ENCODE measurements at regions not wholly inside any gene's neighbourhood (a gene's known extent, or its start where the extent isn't known, plus 50 kb on each side); places are given as distances from the start of the nearest gene placed in this dataset.

DNA sequence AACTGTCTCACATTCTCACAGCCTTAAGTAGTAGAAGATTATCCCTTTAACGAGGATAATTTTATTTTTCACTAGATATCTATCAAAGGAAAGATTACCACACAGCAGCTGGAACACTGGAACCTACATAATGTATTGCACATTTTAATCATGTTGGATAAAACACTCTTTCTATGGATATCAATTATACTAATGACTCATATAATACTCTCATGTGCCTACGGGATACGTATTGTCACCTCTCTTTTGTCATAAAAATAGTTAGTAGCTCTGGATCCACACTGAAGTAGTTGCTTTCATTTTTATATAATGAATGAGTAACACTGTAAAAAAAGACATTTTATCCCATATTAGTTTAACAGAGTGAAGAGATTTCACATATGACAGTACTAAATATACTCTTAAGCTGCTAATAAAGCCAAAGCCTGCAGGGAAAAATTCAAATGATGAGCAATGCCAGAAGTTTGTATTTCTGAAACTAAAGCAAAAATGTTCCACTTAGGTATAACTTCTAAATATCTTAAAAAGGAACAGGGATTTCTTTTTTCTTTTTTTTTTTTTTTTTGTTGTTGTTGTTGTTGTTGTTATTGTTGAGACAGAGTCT, 408.7 kb upstream of the PKN2 start:
- H3K27me3 ChIP-seq = no peaks in the 10 kb centered on the region
- DNase-seq = no peak
- ATAC-seq = no peak
- TF ChIP-seq, protein P1, sequence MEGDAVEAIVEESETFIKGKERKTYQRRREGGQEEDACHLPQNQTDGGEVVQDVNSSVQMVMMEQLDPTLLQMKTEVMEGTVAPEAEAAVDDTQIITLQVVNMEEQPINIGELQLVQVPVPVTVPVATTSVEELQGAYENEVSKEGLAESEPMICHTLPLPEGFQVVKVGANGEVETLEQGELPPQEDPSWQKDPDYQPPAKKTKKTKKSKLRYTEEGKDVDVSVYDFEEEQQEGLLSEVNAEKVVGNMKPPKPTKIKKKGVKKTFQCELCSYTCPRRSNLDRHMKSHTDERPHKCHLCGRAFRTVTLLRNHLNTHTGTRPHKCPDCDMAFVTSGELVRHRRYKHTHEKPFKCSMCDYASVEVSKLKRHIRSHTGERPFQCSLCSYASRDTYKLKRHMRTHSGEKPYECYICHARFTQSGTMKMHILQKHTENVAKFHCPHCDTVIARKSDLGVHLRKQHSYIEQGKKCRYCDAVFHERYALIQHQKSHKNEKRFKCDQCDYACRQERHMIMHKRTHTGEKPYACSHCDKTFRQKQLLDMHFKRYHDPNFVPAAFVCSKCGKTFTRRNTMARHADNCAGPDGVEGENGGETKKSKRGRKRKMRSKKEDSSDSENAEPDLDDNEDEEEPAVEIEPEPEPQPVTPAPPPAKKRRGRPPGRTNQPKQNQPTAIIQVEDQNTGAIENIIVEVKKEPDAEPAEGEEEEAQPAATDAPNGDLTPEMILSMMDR (IDR thresholded peaks at IDR 0.05) = no peak
- no peak for TF ChIP-seq POLR2A (IDR thresholded peaks at IDR 0.05)
- no peaks in the 10 kb centered on the region for H3K36me3 ChIP-seq
- H3K9me3 ChIP-seq = peaks cover 0 to 3% (median 0%) of the 10 kb centered on the region in 12 donors
- intact Hi-C loops (cut with DNase I) = no loop called here
- H3K27ac ChIP-seq = no peak overlapping the region
- H3K4me1 ChIP-seq = no peaks in the 10 kb centered on the region
- WGBS, 4 donors = 87 to 90% (median 87%) methylated on average over 3 of the region's 3 CpGs
- H3K4me3 ChIP-seq = no peak overlapping the region

DNA sequence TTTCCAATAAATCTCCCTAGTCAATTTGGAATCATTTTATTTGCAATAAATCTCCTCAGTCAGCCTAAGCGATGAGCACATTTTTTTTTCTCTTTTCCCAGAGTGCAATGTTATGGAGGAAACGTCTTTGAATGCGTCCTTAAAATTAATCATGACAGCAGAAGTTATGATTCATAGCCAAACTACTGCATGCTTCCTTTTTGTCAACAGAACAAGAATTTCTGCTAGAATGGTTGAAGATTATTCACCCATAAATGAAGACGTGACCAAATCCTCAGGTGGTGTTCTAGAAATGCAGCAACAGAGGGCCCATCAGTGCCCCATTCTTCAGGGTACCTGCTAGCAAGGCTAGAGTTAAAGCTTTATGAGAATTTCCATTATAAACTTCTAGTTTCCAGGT, 407.9 kb upstream of the PKN2 start:
- Histone ChIP-seq H3K27ac (no peak overlapping the region), H3K27me3 (no peaks in the 10 kb centered on the region), H3K9me3 (peaks cover 0 to 3% (median 0%) of the 10 kb centered on the region in 12 donors), H3K4me1 (no peaks in the 10 kb centered on the region), H3K36me3 (no peaks in the 10 kb centered on the region), H3K4me3 (no peak overlapping the region)
- ATAC-seq = no peak
- WGBS, 4 donors = 52 to 68% (median 62%) methylated on average over 4 of the region's 4 CpGs
- TF ChIP-seq, protein P1 (IDR thresholded peaks at IDR 0.05) = no peak
- TF ChIP-seq POLR2A (IDR thresholded peaks at IDR 0.05) = no peak
- intact Hi-C loops (cut with DNase I) = no loop called here
- DNase-seq = no peak

DNA sequence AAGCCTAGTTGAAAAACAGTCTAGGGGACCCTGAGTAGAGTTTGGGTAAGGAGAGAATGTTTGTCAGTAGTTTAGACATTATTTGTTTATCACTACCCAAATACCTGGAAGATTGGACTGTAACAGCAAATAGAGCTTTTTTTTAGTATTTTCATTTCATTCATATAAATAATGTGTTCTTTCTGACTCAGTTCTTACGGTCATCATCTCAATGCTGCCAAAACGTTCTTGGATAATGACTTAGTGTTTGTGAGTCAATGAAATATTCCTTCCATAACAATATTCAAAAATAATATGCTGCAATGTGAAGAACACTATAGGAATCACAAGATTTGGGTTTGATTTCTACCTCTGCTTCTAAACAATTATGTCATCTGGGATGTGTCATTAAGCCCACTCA, 400.0 kb upstream of the PKN2 start:
- no peak overlapping the region for H3K27ac ChIP-seq
- H3K4me3 ChIP-seq = no peak overlapping the region
- ATAC-seq (no peak), DNase-seq (no peak)
- no peak for TF ChIP-seq POLR2A (IDR thresholded peaks at IDR 0.05)
- H3K27me3 ChIP-seq = no peaks in the 10 kb centered on the region
- H3K9me3 ChIP-seq = peaks cover 0 to 2% (median 0%) of the 10 kb centered on the region in 12 donors
- no peaks in the 10 kb centered on the region for H3K36me3 ChIP-seq
- H3K4me1 ChIP-seq = no peaks in the 10 kb centered on the region
- 77 to 87% (median 81%) methylated on average over 2 of the region's 2 CpGs for WGBS, 4 donors
- intact Hi-C loops (cut with DNase I) = loop anchor here in 1 of 10 donors (10.0 kb wide), 1 partner anchor 99 kb away; no protein-coding TSS in a partner anchor

DNA sequence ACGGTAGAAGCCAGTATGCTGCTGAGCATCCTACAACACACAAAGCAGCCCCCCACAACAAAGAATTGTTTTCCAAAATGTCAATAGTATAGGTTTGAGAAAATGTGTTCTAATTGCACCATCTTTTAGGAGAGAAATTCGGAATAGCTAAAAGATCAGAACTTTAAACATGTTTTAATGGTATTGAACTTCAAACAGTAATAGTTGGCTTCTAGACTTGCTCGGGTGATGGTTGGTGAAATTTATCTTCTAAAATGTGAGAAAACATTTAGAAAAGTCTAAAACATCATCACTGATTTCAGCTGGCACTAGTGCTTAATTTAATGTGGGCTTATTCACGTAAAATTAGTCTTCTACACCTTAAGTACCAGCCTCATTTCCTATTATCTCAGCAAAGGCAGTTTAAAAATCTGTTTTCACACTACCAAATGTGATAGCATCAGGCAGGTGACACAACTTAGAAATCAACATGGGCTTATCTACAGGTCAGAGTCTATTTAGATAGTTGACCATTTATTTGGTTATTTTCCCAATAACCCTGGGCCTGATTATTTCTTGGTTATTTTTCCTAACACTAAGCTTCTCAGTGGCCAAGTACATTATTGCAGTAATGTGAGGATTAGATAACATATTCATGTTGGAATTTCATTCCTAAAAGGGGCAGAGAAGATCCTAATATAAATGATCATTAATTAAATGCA, 399.3 kb upstream of the PKN2 start:
- Histone ChIP-seq H3K4me1 (no peaks in the 10 kb centered on the region), H3K36me3 (no peaks in the 10 kb centered on the region), H3K27me3 (no peaks in the 10 kb centered on the region), H3K4me3 (no peak overlapping the region), H3K9me3 (no peaks in the 10 kb centered on the region), H3K27ac (no peak overlapping the region)
- no peak for ATAC-seq
- TF ChIP-seq, protein P1 (IDR thresholded peaks at IDR 0.05) = no peak
- no peak for TF ChIP-seq POLR2A (IDR thresholded peaks at IDR 0.05)
- intact Hi-C loops (cut with DNase I) = loop anchor here in 1 of 10 donors (10.0 kb wide), 1 partner anchor 100 kb away; no protein-coding TSS in a partner anchor
- 82 to 85% (median 85%) methylated on average over 4 of the region's 4 CpGs for whole genome bisulfite sequencing, 4 donors
- DNase-seq = no peak
